Stimulated activated effector memory CD8-positive, alpha-beta T cell treated with anti-CD3 and anti-CD28 coated beads, Interleukin-12 subunit alpha, Interleukin-12 subunit beta, amount 100 ng/mL, for 72 hours (primary cell): ENCODE measurements at regions not wholly inside any gene's neighbourhood (a gene's known extent, or its start where the extent isn't known, plus 50 kb on each side); places are given as distances from the start of the nearest gene placed in this dataset.
A peak's percentile ranks its signal among the peaks of the same experiment; 100 is the strongest.
"Not testable (repeated sequence)": the region's sequence is repeated elsewhere in the genome, so short reads cannot be mapped to it uniquely, and the experiment has no call there.

Experiments used
- ATAC-seq: fragments of 150-1000 bp; cut with Tn5 transposase; 2 replicates; pipeline ENCODE4 v1.10.0; 2021
- DNase-seq, 2 donors: peaks; one replicate each; pipeline ENCODE4 v3.0.0; 2021 to 2022; ENCODE audit warnings: low spot score in 2 of 2
- H3K27ac Mint-ChIP-seq: one replicate; pipeline ENCODE4 v1.8.0; 2022; ENCODE audit warnings: mild to moderate bottlenecking, mixed read lengths
- H3K36me3 Mint-ChIP-seq: one replicate; pipeline ENCODE4 v1.8.0; 2022; ENCODE audit warnings: mild to moderate bottlenecking, mixed read lengths
- H3K4me1 Mint-ChIP-seq: one replicate; pipeline ENCODE4 v1.8.0; 2022; ENCODE audit warnings: mixed read lengths
- H3K4me3 Mint-ChIP-seq: one replicate; pipeline ENCODE4 v1.8.0; 2022; ENCODE audit warnings: mild to moderate bottlenecking, mixed read lengths
- H3K9me3 Mint-ChIP-seq: one replicate; pipeline ENCODE4 v1.8.0; 2022; ENCODE audit warnings: mixed read lengths

DNA sequence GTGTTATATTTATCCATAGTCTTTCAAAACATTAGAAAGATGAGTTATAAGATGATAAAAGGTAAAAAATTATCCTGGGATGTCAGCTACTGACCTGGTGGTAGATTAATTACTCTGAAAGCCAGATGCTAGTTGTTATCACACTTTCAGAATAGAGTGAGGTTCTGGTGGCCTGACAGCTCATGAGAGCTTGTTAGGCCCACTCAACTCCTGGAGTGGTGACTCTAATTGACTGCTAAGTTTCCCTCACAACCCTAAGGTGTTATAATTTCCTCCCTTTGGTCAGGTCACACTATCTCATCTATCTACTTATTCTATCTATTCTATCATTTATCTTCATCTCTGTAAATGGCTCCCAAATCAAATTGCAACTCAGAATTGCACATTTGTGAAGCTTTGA, 90.1 kb downstream of the ZNF648 start:
- DNase-seq (no peak), ATAC-seq (no peak)
- Mint-ChIP-seq H3K4me3 (no peak overlapping the region), H3K4me1 (no peaks in the 10 kb centered on the region), H3K27ac (no peak overlapping the region), H3K36me3 (no peaks in the 10 kb centered on the region), H3K9me3 (peaks cover 7% of the 10 kb centered on the region)

DNA sequence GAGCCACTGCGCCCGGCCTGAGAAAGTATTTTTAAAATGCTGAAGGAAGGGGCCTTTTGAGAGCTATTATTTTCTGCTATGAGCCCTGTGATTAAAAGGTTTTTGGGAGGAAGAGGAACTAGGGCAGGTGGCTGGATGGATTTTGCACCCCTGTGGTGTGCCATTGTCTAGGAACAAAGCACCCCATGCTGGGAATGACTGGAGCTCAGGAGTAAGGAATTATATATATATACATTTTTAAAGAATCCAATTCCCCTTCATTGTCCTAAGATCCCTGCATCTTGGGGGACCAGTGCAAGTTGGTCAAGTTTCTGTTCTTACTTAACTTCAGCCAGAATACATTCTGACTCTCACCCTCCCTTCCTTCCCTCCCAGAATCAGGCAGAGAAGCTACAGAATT, 91.6 kb downstream of the ZNF648 start:
- no peak for ATAC-seq
- Mint-ChIP-seq H3K36me3 (no peaks in the 10 kb centered on the region), H3K4me3 (no peak overlapping the region), H3K4me1 (no peaks in the 10 kb centered on the region), H3K27ac (no peak overlapping the region), H3K9me3 (peaks cover 3% of the 10 kb centered on the region)
- DNase-seq = no peak

DNA sequence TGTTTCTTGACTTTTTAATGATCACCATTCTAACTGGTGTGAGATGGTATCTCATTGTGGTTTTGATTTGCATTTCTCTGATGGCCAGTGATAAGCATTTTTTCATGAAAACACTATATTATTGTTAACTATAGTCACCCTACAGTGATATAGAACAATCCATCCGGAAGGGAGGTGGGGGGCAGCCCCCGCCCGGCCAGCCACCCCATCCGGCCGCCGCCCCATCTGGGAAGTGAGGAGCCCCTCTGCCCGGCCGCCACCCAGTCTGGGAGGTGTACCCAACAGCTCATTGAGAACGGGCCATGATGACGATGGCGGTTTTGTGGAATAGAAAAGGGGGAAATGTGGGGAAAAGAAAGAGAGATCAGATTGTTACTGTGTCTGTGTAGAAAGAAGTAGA, 106.8 kb downstream of the ZNF648 start:
- H3K27ac Mint-ChIP-seq, H3K36me3 Mint-ChIP-seq, DNase-seq, H3K4me3 Mint-ChIP-seq, H3K4me1 Mint-ChIP-seq, ATAC-seq: not testable (repeated sequence)
- H3K9me3 Mint-ChIP-seq = peaks cover 13% of the 10 kb centered on the region

DNA sequence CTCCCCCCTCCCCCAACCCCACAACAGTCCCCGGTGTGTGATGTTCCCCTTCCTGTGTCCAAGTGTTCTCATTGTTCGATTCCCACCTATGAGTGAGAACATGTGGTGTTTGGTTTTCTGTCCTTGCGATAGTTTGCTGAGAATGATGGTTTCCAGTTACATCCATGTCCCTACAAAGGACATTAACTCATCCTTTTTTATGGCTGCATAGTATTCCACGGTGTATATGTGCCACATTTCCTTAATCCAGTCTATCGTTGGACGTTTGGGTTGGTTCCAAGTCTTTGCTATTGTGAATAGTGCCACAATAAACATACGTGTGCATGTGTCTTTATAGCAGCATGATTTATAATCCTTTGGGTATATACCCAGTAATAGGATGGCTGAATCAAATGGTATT, 107.3 kb downstream of the ZNF648 start:
- H3K4me3 Mint-ChIP-seq, ATAC-seq, H3K4me1 Mint-ChIP-seq, H3K27ac Mint-ChIP-seq, H3K36me3 Mint-ChIP-seq, DNase-seq: not testable (repeated sequence)
- peaks cover 11% of the 10 kb centered on the region for H3K9me3 Mint-ChIP-seq

DNA sequence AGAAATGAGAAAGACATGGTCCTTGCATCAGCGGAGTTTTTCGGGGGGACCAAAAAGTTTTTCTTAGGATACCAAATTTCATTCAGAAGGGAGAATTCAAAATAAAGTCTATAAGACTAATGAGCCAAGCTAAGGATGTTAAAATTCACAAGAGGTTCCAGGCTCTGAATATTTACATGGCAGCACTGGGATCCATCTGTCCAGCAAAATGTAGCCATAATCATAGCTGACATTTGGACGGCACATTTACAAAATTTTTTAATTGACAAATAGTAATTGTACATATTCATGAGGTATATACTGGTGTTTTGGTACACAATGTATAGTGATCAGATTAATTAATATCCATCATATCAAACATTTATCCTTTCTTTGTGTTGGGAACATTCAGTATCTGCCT, 107.9 kb downstream of the ZNF648 start:
- no peaks in the 10 kb centered on the region for H3K36me3 Mint-ChIP-seq
- no peak overlapping the region for H3K27ac Mint-ChIP-seq
- ATAC-seq = no peak
- no peak overlapping the region for H3K4me3 Mint-ChIP-seq
- DNase-seq = no peak
- peaks cover 6% of the 10 kb centered on the region for H3K9me3 Mint-ChIP-seq
- no peaks in the 10 kb centered on the region for H3K4me1 Mint-ChIP-seq

DNA sequence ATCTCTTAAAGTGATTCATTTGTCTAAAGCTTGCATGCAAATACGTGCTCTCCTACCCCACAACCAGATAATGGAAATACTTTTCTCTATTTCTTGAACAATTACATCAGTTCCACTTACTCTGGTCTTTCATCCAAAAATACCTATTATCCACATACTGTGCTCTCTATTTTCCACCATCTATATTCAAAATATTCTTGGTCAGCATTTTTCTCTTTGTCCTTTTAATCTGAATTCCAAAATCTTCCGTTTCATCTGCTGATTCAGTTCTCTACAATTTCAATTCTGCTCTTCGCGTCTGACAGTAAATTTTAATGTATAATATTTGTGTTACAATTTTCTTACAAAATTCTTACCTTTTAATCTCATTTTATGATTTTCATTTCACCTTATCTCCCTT, 110.3 kb downstream of the ZNF648 start:
- ATAC-seq = no peak
- DNase-seq = no peak
- H3K27ac Mint-ChIP-seq = no peak overlapping the region
- no peaks in the 10 kb centered on the region for H3K9me3 Mint-ChIP-seq
- H3K36me3 Mint-ChIP-seq = no peaks in the 10 kb centered on the region
- no peaks in the 10 kb centered on the region for H3K4me1 Mint-ChIP-seq
- no peak overlapping the region for H3K4me3 Mint-ChIP-seq

DNA sequence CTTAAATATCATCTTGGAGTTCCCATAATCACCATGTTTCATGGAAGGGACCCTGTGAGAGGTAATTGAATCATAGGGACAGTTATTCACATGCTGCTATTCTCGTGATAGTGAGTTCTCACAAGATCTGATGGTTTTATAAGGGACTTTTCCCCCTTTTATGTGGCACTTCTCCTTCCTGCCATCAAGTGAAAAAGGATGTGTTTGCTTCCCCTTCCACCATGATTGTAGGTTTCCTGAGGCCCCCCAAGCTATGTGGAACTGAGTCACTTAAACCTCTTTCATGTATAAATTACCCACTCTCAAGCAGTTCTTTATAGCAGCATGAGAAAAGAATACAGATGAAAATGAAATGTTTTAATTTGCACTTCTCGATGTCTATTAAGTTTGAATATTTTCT, 112.0 kb downstream of the ZNF648 start:
- H3K4me3 Mint-ChIP-seq = no peak overlapping the region
- no peak overlapping the region for H3K27ac Mint-ChIP-seq
- no peak for ATAC-seq
- H3K4me1 Mint-ChIP-seq = no peaks in the 10 kb centered on the region
- no peaks in the 10 kb centered on the region for H3K36me3 Mint-ChIP-seq
- DNase-seq = no peak
- H3K9me3 Mint-ChIP-seq = no peaks in the 10 kb centered on the region

DNA sequence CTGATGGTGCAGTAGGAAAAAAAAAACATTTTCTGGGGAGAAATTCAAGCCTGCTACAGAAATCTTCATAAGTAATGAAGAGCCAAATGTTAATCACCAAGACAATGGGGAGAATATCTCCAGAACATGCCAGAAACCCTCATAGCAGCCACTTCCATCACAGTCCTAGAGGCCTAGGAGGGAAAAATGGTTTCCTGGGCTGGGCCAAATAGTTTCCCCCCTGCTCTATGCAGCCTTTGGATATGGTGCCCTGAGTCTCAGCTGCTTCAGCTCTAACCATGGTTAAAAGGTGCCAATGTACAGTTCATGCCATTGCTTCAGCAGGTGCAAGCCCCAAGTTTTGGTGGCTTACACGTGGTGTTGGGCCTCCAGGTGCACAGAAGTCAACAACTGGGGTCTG, 113.1 kb downstream of the ZNF648 start:
- Mint-ChIP-seq H3K36me3 (no peaks in the 10 kb centered on the region), H3K4me1 (no peaks in the 10 kb centered on the region), H3K9me3 (peaks cover 4% of the 10 kb centered on the region), H3K27ac (no peak overlapping the region), H3K4me3 (no peak overlapping the region)
- DNase-seq (no peak), ATAC-seq (no peak)

DNA sequence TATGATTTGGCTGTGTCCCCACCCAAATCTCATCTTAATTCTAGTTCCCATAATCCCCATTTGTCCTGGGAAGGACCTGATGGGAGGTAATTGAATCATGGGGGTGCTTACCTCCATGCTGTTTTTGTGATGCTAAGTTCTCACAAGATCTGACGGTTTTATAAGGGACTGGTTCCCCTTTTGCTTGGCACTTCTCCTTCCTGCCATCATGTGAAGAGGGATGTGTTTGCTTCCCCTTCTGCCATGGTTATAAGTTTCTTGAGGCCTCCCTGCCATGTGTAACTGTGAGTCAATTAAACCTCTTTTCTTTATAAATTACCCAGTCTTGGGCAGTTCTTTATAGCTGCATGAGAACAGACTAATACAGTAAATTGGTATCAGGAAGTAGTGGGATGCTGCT, 114.1 kb downstream of the ZNF648 start:
- peaks cover 4% of the 10 kb centered on the region for H3K9me3 Mint-ChIP-seq
- no peak for DNase-seq
- H3K27ac Mint-ChIP-seq = no peak overlapping the region
- no peak overlapping the region for H3K4me3 Mint-ChIP-seq
- no peak for ATAC-seq
- no peaks in the 10 kb centered on the region for H3K36me3 Mint-ChIP-seq
- no peaks in the 10 kb centered on the region for H3K4me1 Mint-ChIP-seq

DNA sequence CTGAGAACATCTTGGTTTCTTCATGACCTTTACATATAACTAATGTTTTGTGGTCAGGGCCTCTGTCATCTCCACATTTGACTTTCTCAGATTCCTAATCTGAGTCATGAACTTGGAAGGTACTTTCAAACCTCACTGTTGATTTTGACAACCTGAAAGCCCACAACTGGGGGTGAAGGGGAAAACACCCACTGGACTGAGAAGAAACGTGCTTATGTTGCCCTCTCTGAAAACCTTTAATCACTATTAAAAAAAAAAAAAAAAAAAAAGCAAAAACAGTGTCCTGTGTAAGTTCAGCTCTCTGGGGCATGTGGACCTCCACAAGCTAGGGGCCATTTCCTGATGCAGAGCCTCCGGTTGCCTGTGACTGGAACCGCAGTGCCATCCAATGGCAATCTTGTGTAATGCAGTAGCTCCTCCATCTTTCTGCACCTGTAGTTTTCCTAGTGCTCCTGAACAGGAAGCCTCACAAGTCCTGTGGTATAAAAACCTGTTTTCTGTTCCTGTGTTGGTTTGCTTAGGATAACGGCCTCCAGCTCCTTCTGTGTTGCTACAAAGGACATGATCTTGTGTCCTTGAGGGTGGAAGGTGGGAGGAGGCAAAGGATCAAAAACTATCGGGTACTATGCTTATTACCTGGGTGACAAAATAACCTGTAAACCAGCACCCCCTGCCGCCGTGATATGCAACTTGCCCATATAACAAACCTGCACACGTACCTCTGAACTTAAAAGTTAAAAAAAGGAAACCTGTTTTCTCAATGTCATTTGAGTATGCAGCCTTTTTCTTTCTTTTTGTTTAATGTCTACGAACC, 124.5 kb downstream of the ZNF648 start:
- H3K4me1 Mint-ChIP-seq = no peaks in the 10 kb centered on the region
- peak; percentile 14 to 64 for DNase-seq
- no peaks in the 10 kb centered on the region for H3K9me3 Mint-ChIP-seq
- no peaks in the 10 kb centered on the region for H3K36me3 Mint-ChIP-seq
- no peak overlapping the region for H3K27ac Mint-ChIP-seq
- no peak overlapping the region for H3K4me3 Mint-ChIP-seq
- ATAC-seq = peak; percentile 82

DNA sequence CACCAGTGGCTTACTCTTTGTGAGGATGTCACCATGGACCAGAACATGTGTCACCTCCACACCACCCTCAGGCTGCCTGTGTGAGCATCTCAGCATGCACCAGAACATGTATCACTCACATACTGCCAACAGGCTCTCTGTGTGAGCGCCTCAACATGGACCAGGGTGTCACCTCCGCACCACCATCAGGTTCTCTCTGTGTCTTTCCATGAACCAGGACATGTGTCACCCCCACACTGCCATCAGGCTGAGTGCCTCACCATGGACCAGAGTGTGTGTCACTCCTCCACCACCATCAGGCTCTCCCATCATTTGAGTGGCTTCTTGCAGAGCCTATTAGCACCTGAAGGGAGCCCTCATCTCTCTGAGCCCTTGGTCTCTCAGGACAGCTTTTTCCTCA, 125.2 kb downstream of the ZNF648 start:
- Mint-ChIP-seq H3K4me3 (no peak overlapping the region), H3K4me1 (no peaks in the 10 kb centered on the region), H3K27ac (no peak overlapping the region), H3K9me3 (no peaks in the 10 kb centered on the region), H3K36me3 (no peaks in the 10 kb centered on the region)
- DNase-seq (peak in 1 of 2 donors; percentile 51), ATAC-seq (peak; percentile 77)

DNA sequence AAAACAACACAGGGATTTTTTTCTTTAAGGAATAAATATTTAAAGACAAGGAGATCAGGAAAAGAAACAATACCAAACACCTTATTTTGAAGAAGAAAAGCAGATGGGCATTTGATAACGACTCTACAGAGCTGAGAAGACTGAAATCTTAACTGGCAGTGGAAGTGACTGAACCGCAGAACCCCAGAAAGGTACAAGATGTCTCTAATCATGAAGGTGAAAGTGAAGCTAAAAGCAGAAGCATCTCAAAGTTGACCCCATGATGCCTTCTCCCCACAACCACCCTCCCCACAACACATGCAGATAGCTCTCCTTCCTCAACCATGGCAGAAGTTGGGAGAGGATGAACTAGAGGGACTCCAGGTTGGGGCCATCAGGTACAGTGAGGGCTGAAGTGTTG, 129.6 kb downstream of the ZNF648 start:
- Mint-ChIP-seq H3K36me3 (no peaks in the 10 kb centered on the region), H3K9me3 (no peaks in the 10 kb centered on the region), H3K4me1 (no peaks in the 10 kb centered on the region), H3K27ac (no peak overlapping the region), H3K4me3 (no peak overlapping the region)
- DNase-seq (no peak), ATAC-seq (no peak)

DNA sequence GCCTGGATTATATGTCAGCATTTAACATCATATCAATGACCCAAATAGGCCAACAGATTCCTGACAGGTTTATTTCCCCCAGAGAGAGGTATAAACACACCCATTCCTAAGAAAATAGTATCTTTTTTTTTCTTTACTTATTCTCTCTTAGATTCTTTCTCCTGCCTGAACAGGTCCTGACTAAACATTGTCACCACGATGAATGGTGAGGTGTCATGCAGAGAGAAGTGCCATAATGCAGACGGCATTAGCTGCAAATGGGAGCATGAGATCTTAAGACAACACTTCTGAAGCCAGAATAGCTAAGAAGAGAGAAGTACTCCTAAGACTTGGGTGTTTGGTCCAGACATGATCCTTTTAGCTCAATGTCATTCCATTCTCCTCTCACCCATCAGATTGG, 131.3 kb downstream of the ZNF648 start:
- no peak for ATAC-seq
- Mint-ChIP-seq H3K36me3 (no peaks in the 10 kb centered on the region), H3K9me3 (no peaks in the 10 kb centered on the region), H3K4me1 (no peaks in the 10 kb centered on the region), H3K27ac (no peak overlapping the region), H3K4me3 (no peak overlapping the region)
- no peak for DNase-seq

DNA sequence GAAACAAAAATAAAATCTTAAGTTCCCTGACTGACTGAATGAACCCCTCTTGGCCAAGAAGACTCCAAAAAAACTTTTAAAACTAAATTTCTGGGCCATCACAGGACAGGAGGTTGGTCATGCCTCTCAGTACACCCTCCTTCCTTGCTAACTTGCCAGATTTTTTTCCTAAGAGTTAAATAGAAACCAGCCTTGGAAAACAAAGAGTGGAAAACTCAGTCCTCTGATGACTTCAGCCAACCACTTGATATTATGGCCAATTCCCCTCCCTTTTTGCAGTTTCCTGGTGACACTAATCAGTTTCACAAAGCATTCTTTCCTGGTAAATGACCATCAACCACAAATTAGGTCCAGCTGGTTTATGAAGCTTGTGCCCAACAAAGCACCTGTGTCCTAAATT, 134.8 kb downstream of the ZNF648 start:
- Mint-ChIP-seq H3K4me3 (no peak overlapping the region), H3K9me3 (no peaks in the 10 kb centered on the region), H3K27ac (no peak overlapping the region), H3K4me1 (no peaks in the 10 kb centered on the region), H3K36me3 (no peaks in the 10 kb centered on the region)
- ATAC-seq = no peak
- no peak for DNase-seq

DNA sequence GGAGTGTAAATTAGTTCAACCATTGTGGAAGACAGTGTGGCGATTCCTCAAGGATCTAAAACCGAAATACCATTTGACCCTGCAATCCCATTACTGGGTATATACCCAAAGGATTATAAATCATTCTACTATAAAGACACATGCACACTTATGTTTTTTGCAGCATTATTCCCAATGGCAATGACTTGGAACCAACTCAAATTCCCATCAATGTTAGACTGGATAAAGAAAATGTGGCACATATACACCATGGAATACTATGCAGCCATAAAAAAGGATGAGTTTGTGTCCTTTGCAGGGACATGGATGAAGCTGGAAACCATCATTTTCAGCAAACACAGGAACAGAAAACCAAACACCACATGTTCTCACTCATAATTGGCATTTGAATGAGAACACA, 137.5 kb downstream of the ZNF648 start:
- not testable (repeated sequence) for DNase-seq, ATAC-seq, H3K36me3 Mint-ChIP-seq, H3K4me1 Mint-ChIP-seq, H3K4me3 Mint-ChIP-seq, H3K27ac Mint-ChIP-seq, H3K9me3 Mint-ChIP-seq

DNA sequence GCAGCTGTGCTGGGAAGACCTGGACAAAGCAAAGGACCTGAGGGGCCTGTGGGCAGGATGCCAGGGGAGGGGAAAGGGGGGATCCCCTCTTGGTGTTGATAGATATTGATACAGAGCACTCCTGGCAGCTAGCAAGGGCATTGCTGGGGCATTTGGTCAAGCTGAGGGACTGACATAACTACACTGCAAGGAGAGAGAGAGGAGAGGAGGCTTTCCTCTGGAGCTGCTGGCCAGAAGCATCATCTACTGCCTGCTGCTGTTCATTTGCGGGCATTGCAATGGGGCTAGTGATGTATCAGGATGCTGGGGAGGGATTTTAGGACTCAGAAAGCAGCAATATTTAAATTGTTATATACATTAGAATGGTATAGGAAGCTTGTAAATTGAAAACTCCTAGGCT, 142.0 kb downstream of the ZNF648 start:
- H3K4me3 Mint-ChIP-seq = no peak overlapping the region
- H3K9me3 Mint-ChIP-seq = no peaks in the 10 kb centered on the region
- DNase-seq = no peak
- no peak for ATAC-seq
- H3K27ac Mint-ChIP-seq = no peak overlapping the region
- H3K36me3 Mint-ChIP-seq = no peaks in the 10 kb centered on the region
- H3K4me1 Mint-ChIP-seq = no peaks in the 10 kb centered on the region
